Chondrocyte (in vitro differentiated cells): ENCODE measurements at regions not wholly inside any gene's neighbourhood (a gene's known extent, or its start where the extent isn't known, plus 50 kb on each side); places are given as distances from the start of the nearest gene placed in this dataset.
"Not testable (repeated sequence)": the region's sequence is repeated elsewhere in the genome, so short reads cannot be mapped to it uniquely, and the experiment has no call there.

Source experiments
- DNase-seq: peaks from one replicate; pipeline ENCODE4 v3.0.0; 2021; ENCODE audit warnings: mixed read lengths, low spot score
- H3K27ac Mint-ChIP-seq: one replicate; pipeline ENCODE4 v1.8.0; 2021; ENCODE audit warnings: mild to moderate bottlenecking, moderate library complexity, mixed read lengths; ENCODE audit not compliant: unreplicated experiment
- H3K27me3 Mint-ChIP-seq: 2 replicates; pipeline ENCODE4 v1.8.0; 2021; ENCODE audit warnings: low read depth, mixed read lengths
- H3K36me3 Mint-ChIP-seq: 2 replicates; pipeline ENCODE4 v1.8.0; 2021; ENCODE audit warnings: low read depth, mixed read lengths
- H3K4me1 Mint-ChIP-seq: 2 replicates; pipeline ENCODE4 v1.8.0; 2021; ENCODE audit warnings: low read depth, mild to moderate bottlenecking, mixed read lengths
- H3K4me3 Mint-ChIP-seq: one replicate; pipeline ENCODE4 v1.8.0; 2021; ENCODE audit warnings: mild to moderate bottlenecking, moderate library complexity, mixed read lengths; ENCODE audit not compliant: unreplicated experiment
- H3K9me3 Mint-ChIP-seq: 2 replicates; pipeline ENCODE4 v1.8.0; 2021; ENCODE audit warnings: low read depth, mixed read lengths
- TF ChIP-seq, protein P1 (sequence below): fragments of 200-600 bp; sonication (generic); IDR thresholded peaks from 2 replicates; pipeline ENCODE4 v1.5.0; 2021; ENCODE audit warnings: antibody characterized with exemption, mild to moderate bottlenecking, moderate library complexity

DNA sequence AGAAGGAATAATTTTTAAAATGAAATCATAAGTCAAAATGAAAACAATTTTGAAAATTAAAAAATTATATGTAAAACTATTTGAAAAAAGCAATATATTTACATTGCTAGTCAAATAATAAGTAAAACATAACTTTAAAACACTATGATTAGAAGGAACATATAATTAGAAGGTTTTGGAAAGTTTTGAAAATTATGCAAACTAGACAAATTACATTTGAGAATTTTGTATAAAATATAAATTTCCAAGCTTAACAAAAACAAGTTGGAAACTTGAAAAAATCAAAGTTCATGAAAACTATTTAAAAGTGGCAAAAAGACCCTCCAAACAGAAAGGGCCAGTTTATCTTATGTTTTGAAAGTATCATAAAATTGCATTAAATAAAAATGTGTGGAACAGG is 67.6 kb upstream of the TLL1 start:
- no peaks in the 10 kb centered on the region for H3K4me1 Mint-ChIP-seq
- no peak overlapping the region for H3K27ac Mint-ChIP-seq
- H3K36me3 Mint-ChIP-seq: no peaks in the 10 kb centered on the region
- peaks cover 8% of the 10 kb centered on the region for H3K27me3 Mint-ChIP-seq
- DNase-seq: no peak
- H3K4me3 Mint-ChIP-seq: no peak overlapping the region
- no peaks in the 10 kb centered on the region for H3K9me3 Mint-ChIP-seq
- TF ChIP-seq, protein P1, sequence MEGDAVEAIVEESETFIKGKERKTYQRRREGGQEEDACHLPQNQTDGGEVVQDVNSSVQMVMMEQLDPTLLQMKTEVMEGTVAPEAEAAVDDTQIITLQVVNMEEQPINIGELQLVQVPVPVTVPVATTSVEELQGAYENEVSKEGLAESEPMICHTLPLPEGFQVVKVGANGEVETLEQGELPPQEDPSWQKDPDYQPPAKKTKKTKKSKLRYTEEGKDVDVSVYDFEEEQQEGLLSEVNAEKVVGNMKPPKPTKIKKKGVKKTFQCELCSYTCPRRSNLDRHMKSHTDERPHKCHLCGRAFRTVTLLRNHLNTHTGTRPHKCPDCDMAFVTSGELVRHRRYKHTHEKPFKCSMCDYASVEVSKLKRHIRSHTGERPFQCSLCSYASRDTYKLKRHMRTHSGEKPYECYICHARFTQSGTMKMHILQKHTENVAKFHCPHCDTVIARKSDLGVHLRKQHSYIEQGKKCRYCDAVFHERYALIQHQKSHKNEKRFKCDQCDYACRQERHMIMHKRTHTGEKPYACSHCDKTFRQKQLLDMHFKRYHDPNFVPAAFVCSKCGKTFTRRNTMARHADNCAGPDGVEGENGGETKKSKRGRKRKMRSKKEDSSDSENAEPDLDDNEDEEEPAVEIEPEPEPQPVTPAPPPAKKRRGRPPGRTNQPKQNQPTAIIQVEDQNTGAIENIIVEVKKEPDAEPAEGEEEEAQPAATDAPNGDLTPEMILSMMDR: no peak

DNA sequence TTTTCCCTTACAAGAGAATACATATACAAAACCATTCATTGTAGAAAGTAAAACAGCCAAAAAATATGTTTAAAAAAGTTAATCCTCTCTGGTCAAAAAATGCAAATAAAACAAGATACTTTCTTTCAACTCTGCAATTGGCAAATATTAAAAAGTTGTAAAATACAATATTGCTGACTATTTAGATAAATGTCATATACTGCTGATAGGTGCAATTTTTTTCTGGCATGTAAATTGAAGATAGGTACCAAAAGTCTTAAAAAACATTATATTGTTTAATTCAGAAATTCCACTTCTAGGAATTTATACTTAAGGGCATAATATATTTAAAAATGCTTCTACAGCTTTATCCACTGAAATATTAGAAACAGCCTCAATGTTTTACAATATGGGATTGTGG is 66.4 kb upstream of the TLL1 start:
- no peak overlapping the region for H3K27ac Mint-ChIP-seq
- H3K27me3 Mint-ChIP-seq: peaks cover 8% of the 10 kb centered on the region
- H3K4me3 Mint-ChIP-seq: no peak overlapping the region
- DNase-seq: no peak
- H3K36me3 Mint-ChIP-seq: no peaks in the 10 kb centered on the region
- H3K9me3 Mint-ChIP-seq: no peaks in the 10 kb centered on the region
- H3K4me1 Mint-ChIP-seq: no peaks in the 10 kb centered on the region
- TF ChIP-seq, protein P1: no peak

DNA sequence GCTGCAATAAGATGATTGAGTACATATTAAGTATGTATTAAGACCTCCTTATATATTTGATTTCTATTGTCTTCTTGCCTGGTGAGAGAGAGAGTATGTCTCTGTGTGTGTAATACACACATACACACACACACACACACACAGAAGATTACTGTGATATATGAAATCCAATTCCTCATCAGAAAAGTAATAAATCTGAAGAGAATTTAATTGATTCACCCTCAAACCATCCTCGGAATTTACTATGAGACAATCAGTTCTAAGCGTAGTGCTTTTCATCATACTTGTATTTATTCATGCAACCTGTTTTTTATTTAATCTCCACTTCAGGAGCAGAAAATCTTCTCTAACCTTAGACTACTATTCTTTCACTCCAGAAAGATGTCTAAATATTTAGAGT is 62.3 kb upstream of the TLL1 start:
- peaks cover 2% of the 10 kb centered on the region for H3K9me3 Mint-ChIP-seq
- H3K27me3 Mint-ChIP-seq: peaks cover 4% of the 10 kb centered on the region
- no peaks in the 10 kb centered on the region for H3K4me1 Mint-ChIP-seq
- DNase-seq: no peak
- TF ChIP-seq, protein P1: no peak
- no peaks in the 10 kb centered on the region for H3K36me3 Mint-ChIP-seq
- H3K4me3 Mint-ChIP-seq: no peak overlapping the region
- H3K27ac Mint-ChIP-seq: no peak overlapping the region

DNA sequence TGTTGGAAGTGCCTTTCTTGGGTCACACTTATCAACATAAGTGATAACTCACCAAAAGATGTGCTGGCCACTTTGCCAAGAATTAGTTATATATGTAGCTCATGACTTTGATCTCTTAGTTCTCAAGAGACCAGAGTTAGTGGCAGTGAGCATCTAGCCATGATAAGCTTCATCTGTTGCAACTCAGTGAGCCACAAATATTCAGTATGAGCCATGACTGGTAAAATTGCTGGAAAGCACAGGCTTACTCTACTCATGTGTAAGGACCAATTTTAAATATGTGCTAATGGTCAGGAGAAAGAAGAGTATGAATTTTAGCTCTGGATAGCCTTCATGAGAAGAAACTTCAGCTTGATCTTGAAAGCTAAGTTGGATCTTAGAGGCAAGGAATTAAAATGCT is 59.4 kb upstream of the TLL1 start:
- DNase-seq: no peak
- peaks cover 4% of the 10 kb centered on the region for H3K9me3 Mint-ChIP-seq

DNA sequence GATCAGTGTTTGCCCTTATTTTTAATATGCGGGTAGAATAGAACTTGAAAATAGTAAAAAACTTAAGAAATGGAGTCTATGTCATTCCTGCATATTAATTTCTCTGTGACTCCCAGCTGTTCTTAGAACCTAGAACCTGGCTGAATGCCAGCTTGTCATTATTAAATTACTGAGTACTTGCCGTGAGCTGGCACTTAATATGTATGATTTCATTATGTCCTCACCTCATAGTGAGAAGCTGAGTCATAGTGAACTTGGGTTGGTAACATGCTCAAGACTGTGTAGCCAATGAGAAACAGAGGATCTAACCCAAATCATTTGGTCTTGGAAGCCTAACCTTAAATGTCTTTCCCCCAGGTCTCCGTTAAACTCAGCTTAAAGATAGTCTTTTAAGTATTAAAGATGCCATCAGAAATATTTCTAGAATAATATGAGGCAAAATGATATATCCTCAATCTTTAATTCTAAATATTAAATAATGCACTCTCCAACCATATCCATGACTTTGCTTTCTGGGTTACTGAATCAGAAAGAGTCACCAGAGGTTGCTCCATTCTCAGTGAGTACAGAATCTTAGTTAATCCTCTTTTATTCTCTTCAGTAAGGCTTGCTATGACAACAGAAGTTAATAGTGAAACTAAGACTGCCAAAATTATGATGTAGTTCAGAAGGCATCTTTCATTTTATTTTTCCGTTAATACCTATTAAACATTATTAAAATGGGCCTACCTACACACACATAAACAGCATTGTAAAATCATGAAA is 58.6 kb upstream of the TLL1 start:
- no peaks in the 10 kb centered on the region for H3K27me3 Mint-ChIP-seq
- TF ChIP-seq, protein P1: no peak
- no peak for DNase-seq
- H3K27ac Mint-ChIP-seq: no peak overlapping the region
- H3K4me3 Mint-ChIP-seq: no peak overlapping the region
- no peaks in the 10 kb centered on the region for H3K36me3 Mint-ChIP-seq
- peaks cover 4% of the 10 kb centered on the region for H3K9me3 Mint-ChIP-seq
- no peaks in the 10 kb centered on the region for H3K4me1 Mint-ChIP-seq

More for the DNA sequence above, 59.4 kb upstream of the TLL1 start:
- Mint-ChIP-seq H3K4me1 (no peaks in the 10 kb centered on the region), H3K4me3 (no peak overlapping the region), H3K27me3 (no peaks in the 10 kb centered on the region), H3K27ac (no peak overlapping the region), H3K36me3 (no peaks in the 10 kb centered on the region)
- TF ChIP-seq, protein P1: no peak

DNA sequence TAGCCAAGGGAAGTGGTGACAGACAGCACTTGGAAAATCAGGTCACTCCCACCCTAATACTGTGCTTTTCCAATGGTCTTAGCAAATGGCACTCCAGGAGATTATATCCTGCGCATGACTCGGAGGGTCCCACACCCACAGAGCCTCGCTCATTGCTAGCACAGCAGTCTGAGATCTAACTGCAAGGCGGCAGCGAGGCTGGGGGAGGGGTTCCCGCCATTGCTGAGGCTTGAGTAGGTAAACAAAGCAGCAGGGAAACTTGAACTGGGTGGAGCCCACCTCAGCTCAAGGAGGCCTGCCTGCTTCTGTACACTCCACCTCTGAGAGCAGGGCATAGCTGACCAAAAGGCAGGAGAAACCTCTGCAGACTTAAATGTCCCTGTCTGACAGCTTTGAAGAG is 53.9 kb upstream of the TLL1 start:
- not testable (repeated sequence) for H3K36me3 Mint-ChIP-seq, H3K27ac Mint-ChIP-seq, H3K27me3 Mint-ChIP-seq, H3K4me1 Mint-ChIP-seq, H3K4me3 Mint-ChIP-seq, DNase-seq
- H3K9me3 Mint-ChIP-seq: peaks cover 14% of the 10 kb centered on the region
